Thyroid gland (tissue), 4 donors: ENCODE measurements at regions not wholly inside any gene's neighbourhood (a gene's known extent, or its start where the extent isn't known, plus 50 kb on each side); places are given as distances from the start of the nearest gene placed in this dataset.

Experiments used
- DNase-seq, 2 donors: peaks; one replicate each; pipeline ENCODE4 v3.0.0-alpha.2; 2019
- H3K27ac ChIP-seq, 3 donors: fragments of 200-600 bp; sonication (generic); 1 replicate in 2 of 3; 2 replicates in 1 of 3; pipeline ENCODE4 v1.5.1; 2016 to 2019; ENCODE audit warnings: mild to moderate bottlenecking in 1 of 3, moderate library complexity in 1 of 3
- H3K27me3 ChIP-seq: fragments of 200-600 bp; sonication (generic); one replicate; pipeline ENCODE4 v1.5.1; 2019
- H3K36me3 ChIP-seq, 2 donors: fragments of 200-600 bp; sonication (generic); one replicate each; pipeline ENCODE4 v1.5.1; 2016 to 2019
- H3K4me1 ChIP-seq, 2 donors: fragments of 200-600 bp; sonication (generic); one replicate each; pipeline ENCODE4 v1.5.1; 2017 to 2019
- H3K4me3 ChIP-seq, 3 donors: fragments of 200-600 bp; sonication (generic); replicated peaks in 1 of 3; 1 replicate in 2 of 3; 2 replicates in 1 of 3; pipeline ENCODE4 v1.5.1; 2016; ENCODE audit warnings: mild to moderate bottlenecking in 1 of 3
- H3K9me3 ChIP-seq: fragments of 200-600 bp; sonication (generic); one replicate; pipeline ENCODE4 v1.5.1; 2017
- POLR2A ChIP-seq, 2 donors: fragments of 450-650 bp; IDR thresholded peaks; one replicate each; pipeline ENCODE4 v1.6.1; 2017; ENCODE audit warnings: antibody characterized with exemption in 2 of 2, mild to moderate bottlenecking in 2 of 2, moderate library complexity in 1 of 2
- WGBS, 2 donors: methylation state at CpG; one replicate each; pipeline ENCODE4 v1.1.5; 2017; 5-methylcytosine and 5-hydroxymethylcytosine counted together
- intact Hi-C: fragments of 100-400 bp; cut with DNase I; formaldehyde crosslinking; loops from one replicate; pipeline ENCODE4 v1.15.1; 2023
- TF ChIP-seq, protein P1 (sequence below), 6 experiments: fragments of 200-600 bp in 3 of 6; fragments of 450-650 bp in 3 of 6; sonication (generic) in 3 of 6; IDR thresholded peaks; one replicate each; pipeline ENCODE4 v1.5.1; 2016 to 2019; ENCODE audit warnings: antibody characterized with exemption in 6 of 6, mild to moderate bottlenecking in 2 of 6, inconsistent platforms in 1 of 6, moderate library complexity in 1 of 6

DNA sequence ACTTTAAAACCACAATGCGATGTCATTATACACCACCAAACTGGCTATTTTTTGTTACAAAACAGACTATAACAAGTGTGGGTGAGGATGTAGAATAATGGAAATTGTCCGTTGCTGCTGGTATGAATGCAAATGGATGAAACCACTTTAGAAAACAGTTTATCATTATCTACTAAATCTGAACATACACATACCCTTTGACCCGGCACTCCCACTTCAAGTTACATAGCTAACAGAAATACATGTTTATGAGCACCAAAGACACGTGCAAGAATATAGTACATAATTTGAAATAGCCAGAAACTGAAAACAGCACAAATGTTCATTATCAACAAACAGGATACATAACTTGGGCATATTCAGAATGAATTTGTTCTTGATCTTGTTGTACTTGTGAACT is 206.4 kb upstream of the CHAC2 start:
- Histone ChIP-seq H3K9me3 (no peaks in the 10 kb centered on the region), H3K4me3 (no peak overlapping the region), H3K27ac (no peak overlapping the region), H3K27me3 (no peaks in the 10 kb centered on the region), H3K4me1 (no peaks in the 10 kb centered on the region), H3K36me3 (no peaks in the 10 kb centered on the region)
- TF ChIP-seq POLR2A (IDR thresholded peaks at IDR 0.05) = no peak
- TF ChIP-seq, protein P1, sequence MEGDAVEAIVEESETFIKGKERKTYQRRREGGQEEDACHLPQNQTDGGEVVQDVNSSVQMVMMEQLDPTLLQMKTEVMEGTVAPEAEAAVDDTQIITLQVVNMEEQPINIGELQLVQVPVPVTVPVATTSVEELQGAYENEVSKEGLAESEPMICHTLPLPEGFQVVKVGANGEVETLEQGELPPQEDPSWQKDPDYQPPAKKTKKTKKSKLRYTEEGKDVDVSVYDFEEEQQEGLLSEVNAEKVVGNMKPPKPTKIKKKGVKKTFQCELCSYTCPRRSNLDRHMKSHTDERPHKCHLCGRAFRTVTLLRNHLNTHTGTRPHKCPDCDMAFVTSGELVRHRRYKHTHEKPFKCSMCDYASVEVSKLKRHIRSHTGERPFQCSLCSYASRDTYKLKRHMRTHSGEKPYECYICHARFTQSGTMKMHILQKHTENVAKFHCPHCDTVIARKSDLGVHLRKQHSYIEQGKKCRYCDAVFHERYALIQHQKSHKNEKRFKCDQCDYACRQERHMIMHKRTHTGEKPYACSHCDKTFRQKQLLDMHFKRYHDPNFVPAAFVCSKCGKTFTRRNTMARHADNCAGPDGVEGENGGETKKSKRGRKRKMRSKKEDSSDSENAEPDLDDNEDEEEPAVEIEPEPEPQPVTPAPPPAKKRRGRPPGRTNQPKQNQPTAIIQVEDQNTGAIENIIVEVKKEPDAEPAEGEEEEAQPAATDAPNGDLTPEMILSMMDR (IDR thresholded peaks at IDR 0.05) = no peak
- 83 to 92% methylated on average over 4 of the region's 4 CpGs for WGBS, 2 donors
- intact Hi-C loops = no loop called here
- no peak for DNase-seq

GRCh38 chr2:53559302-53559966 is 208.2 kb upstream of the CHAC2 start:
- no peak for DNase-seq
- TF ChIP-seq, protein P1 (IDR thresholded peaks at IDR 0.05) = no peak
- no peak for TF ChIP-seq POLR2A (IDR thresholded peaks at IDR 0.05)
- intact Hi-C loops = no loop called here
- Histone ChIP-seq H3K27me3 (no peaks in the 10 kb centered on the region), H3K27ac (no peak overlapping the region), H3K9me3 (no peaks in the 10 kb centered on the region), H3K36me3 (no peaks in the 10 kb centered on the region), H3K4me3 (no peak overlapping the region), H3K4me1 (no peaks in the 10 kb centered on the region)
- WGBS, 2 donors = 85 to 92% methylated on average over 2 of the region's 2 CpGs

- 82 to 91% methylated on average over 2 of the region's 2 CpGs for WGBS, 2 donors
- no peak for TF ChIP-seq POLR2A (IDR thresholded peaks at IDR 0.05)
- no peaks in the 10 kb centered on the region for H3K27me3 ChIP-seq
- H3K36me3 ChIP-seq = no peaks in the 10 kb centered on the region
- no peaks in the 10 kb centered on the region for H3K9me3 ChIP-seq
- H3K4me1 ChIP-seq = no peaks in the 10 kb centered on the region
- no peak overlapping the region for H3K27ac ChIP-seq
- no peak overlapping the region for H3K4me3 ChIP-seq
- intact Hi-C loops = no loop called here
- no peak for DNase-seq
These were observed 208.7 kb upstream of the CHAC2 start for GRCh38 chr2:53558867-53559266.

- 70 to 72% methylated on average over 4 of the region's 4 CpGs for WGBS, 2 donors
- Histone ChIP-seq H3K4me3 (no peak overlapping the region), H3K36me3 (no peaks in the 10 kb centered on the region), H3K27me3 (no peaks in the 10 kb centered on the region), H3K4me1 (no peaks in the 10 kb centered on the region), H3K27ac (no peak overlapping the region), H3K9me3 (no peaks in the 10 kb centered on the region)
- TF ChIP-seq, protein P1 (IDR thresholded peaks at IDR 0.05) = no peak
- no peak for TF ChIP-seq POLR2A (IDR thresholded peaks at IDR 0.05)
- DNase-seq = no peak
- intact Hi-C loops = no loop called here
These were observed 218.1 kb upstream of the CHAC2 start for GRCh38 chr2:53549497-53549896.

- WGBS, 2 donors = 88 to 89% methylated on average over 4 of the region's 4 CpGs
- intact Hi-C loops = no loop called here
- Histone ChIP-seq H3K27me3 (no peaks in the 10 kb centered on the region), H3K9me3 (no peaks in the 10 kb centered on the region), H3K4me3 (no peak overlapping the region), H3K36me3 (no peaks in the 10 kb centered on the region), H3K27ac (no peak overlapping the region), H3K4me1 (no peaks in the 10 kb centered on the region)
- TF ChIP-seq POLR2A (IDR thresholded peaks at IDR 0.05) = no peak
- TF ChIP-seq, protein P1 (IDR thresholded peaks at IDR 0.05) = no peak
- no peak for DNase-seq
These were observed 222.0 kb upstream of the CHAC2 start for GRCh38 chr2:53545604-53546003.
